ENCODE measurements at regions not wholly inside any gene's neighbourhood (a gene's known extent, or its start where the extent isn't known, plus 50 kb on each side); places are given as distances from the start of the nearest gene placed in this dataset.

DNA sequence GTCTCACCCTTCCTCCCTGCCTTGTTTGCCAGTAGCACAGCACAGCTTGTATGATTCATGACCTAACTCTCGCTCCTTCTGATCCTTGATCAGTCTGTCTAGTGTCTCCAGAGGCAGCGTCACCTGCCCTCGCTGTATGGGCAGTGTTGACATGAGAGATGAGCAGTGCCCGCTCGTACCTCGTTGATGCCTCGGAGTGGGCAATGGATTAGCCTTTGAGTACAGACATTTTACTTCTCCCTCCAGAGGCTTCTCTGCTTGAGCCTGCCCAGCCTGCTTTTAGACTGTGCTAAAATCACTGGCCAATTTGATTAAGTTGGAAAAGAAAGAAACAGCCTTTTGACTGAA lies 569.0 kb downstream of the NTRK3 start:
- TF ChIP-seq GATA3 (IDR thresholded peaks at IDR 0.05; ENCODE audit: low read depth, low read length) (no peak), GATA2 (IDR thresholded peaks at IDR 0.05; ENCODE audit: low read depth, low read length) (no peak)

DNA sequence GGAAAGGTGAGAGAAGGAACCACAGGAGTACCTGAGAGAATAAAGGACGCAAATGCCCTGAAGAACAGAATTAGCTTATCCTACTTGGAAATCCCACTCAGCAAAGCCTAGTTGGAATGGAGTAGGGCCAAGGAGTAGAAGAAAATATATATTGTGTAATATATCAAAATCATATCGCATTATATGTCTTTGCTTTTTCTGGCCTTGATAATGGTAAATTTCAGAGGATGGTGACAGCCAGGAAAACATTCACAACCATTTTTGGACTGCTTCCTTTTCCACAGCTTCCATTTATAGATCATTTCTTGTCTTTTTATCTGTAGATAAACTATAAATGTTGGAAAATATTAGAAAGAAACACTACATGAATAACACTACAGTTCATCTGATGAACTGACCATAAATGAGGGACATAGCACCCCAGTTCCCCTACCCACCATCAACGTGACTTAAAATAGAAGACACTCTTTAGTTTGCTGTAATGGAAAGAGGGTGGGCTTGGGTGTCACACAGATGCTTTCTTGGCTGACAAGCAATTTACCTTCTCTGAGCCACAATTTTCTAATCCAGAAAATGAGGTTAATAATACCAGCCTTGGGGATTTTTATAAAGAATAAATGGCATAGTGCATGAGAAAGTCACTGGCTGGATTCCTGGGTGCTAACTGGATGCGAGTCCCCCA lies 569.6 kb downstream of the NTRK3 start:
- no peak for TF ChIP-seq GATA2 (IDR thresholded peaks at IDR 0.05; ENCODE audit: low read depth, low read length)
- TF ChIP-seq GATA3 (IDR thresholded peaks at IDR 0.05; ENCODE audit: low read depth, low read length): no peak

DNA sequence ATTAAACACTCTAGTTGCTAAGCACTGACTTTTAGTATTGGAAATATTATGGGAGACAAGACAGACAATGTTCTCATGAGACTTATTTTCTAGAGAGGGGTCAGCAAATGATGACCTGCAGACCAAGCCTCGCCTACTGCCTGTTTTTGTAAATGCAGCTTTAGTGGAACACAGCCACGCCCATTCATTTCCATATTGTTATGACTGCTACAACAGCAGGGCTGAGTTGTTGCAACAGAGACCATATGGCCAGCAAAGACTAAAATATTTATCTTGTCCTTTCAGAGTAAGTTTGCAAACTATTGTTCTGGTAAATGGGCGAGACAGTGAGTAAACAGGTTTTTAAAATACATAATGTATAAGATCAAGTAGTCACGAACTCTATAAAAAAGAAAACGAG lies 570.2 kb downstream of the NTRK3 start:
- TF ChIP-seq GATA2 (IDR thresholded peaks at IDR 0.05; ENCODE audit: low read depth, low read length) (no peak), GATA3 (IDR thresholded peaks at IDR 0.05; ENCODE audit: low read depth, low read length) (no peak)

DNA sequence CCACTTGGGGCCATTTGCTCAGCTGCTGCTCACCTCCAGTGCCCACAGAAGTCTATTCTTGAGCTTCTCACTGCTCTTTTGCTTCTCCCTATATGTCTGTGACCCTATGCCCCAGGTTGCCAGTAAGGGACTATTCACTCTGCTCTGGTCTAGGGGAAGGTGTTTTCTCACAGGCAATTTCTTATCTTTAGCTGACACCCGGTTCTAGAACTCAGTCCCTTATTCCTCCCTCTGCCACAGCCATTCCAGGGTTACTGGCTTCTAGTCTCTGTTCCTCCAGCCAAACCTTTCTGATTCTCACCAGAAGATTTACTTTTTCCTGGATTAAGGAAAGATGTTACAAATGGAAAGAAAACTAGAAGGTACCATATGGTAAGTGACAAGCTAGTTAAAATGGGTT lies 574.0 kb downstream of the NTRK3 start:
- TF ChIP-seq GATA3 (IDR thresholded peaks at IDR 0.05; ENCODE audit: low read depth, low read length) (no peak), GATA2 (IDR thresholded peaks at IDR 0.05; ENCODE audit: low read depth, low read length) (no peak)

DNA sequence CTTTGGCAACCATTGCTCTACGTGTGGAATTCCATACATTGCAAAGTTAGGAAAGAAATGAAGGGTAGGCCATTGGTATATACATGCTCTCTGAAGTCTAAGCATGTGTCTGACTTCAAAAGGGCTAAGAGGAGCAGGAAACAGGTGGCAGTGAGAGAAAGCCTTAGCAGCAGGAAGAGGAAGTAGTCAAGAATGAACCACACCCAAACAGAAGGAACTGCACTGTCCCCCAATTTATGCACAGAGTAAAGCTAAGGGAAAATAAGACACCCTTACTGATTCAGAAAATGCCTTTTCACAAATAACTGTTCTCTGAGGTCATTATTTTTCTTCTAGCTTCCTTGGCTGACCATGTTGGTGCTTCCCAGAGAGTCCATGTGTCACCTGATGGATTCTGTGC lies 575.4 kb downstream of the NTRK3 start:
- TF ChIP-seq GATA2 (IDR thresholded peaks at IDR 0.05; ENCODE audit: low read depth, low read length): no peak
- no peak for TF ChIP-seq GATA3 (IDR thresholded peaks at IDR 0.05; ENCODE audit: low read depth, low read length)

DNA sequence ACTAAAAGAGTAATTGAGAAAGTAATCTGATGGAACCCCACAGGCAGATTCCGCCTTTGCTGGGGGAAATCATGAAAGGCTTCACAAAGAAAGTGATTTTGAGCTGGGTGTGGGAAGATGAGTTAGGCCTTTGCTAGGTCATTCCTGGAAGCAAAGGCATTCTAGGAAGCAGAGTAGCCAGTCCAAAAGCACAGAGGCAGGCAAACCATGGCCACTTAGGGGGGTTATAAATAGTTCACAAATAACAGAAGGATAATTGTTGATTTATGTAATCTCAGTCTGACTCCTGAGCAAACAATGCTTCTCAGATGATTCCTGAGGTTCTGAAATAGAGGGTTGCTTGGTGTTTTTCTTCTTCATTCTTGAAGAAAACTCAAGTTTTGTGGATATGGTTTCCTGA lies 576.3 kb downstream of the NTRK3 start:
- TF ChIP-seq GATA3 (IDR thresholded peaks at IDR 0.05; ENCODE audit: low read depth, low read length) (no peak), GATA2 (IDR thresholded peaks at IDR 0.05; ENCODE audit: low read depth, low read length) (no peak)

DNA sequence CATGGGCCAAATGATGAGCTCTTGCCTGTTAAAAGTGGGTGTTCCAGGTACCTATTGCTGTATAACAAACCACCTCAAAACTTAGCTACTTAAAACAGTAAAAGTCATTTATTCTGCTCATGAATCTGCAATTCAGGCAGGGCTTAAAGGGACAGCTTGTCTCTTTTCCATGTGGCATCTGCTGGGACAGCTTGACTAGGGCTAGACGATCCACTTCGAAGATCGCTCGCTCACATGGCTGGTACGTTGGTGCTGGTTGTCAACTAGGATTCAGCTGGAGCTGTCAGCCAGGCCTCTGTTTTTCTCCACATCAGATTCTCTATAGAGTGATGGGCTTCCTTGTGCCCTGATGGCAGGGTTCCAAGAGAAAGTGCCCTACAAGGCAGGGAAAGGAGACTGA lies 581.3 kb downstream of the NTRK3 start:
- TF ChIP-seq GATA3 (IDR thresholded peaks at IDR 0.05; ENCODE audit: low read depth, low read length) (no peak), GATA2 (IDR thresholded peaks at IDR 0.05; ENCODE audit: low read depth, low read length) (no peak)

DNA sequence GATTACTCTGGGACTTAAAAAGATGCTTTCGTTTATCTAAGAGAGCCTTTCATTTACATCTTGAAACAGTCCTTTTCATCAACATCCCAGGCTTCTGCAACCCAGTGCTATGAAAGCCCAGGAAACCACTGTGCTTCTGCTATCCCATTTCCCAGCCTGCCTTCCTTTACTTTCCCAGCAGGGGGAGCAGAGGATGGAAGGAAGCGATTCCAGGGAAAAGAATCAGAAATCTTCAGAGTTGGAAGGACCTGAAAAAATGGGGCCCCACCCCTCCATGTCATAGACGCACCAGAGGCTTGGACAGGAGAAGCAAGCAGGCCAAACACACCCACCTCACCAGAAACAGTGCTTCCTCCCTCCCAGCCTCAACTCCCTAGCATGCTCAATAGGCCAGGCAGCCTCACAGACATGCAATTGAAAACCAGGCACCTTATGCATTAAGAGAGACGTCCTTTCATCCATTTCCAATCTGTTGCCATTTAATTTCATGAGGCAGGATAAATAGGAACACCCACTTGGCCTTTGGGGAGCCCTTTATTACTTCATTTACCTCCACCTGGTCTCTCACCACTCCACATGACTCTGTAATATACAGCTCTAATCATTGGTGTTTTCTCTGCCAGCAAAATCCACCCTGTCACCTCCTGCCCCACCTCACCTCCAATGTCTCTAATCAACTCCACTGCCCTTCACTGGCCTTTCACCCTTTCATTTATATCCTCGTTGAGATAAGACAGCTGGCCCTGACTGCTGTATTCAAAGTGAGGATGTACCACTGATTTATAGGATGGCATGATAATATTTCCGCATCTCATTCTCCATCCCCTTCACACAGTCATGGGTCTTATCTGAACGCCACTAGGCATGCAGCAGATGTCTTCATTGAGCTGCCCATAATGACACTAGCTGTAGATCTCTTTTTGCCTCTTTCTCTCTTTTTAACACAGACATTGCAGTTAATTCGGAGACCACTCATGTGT lies 583.9 kb downstream of the NTRK3 start:
- TF ChIP-seq GATA3 (IDR thresholded peaks at IDR 0.05; ENCODE audit: low read depth, low read length): no peak

DNA sequence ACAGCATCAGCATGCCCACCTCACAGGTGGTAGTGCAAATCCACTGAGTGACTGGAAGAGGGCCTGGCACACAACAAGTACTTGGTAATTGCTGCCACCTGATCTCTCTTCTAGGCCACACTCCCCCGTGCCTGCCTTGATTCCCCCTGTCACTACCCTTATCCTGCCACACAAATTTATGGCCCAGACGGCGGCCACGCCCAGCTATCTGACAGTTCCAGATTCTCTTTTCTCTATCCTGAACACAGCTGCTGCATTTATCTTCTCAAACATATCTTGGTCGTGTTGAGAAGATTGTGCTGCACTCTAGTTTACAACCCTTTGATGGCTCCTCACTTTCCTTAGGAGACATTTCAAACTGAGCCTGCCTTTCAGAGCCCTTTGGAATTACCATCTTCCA lies 585.2 kb downstream of the NTRK3 start:
- TF ChIP-seq GATA3 (IDR thresholded peaks at IDR 0.05; ENCODE audit: low read depth, low read length) (no peak), GATA2 (IDR thresholded peaks at IDR 0.05; ENCODE audit: low read depth, low read length) (no peak)

DNA sequence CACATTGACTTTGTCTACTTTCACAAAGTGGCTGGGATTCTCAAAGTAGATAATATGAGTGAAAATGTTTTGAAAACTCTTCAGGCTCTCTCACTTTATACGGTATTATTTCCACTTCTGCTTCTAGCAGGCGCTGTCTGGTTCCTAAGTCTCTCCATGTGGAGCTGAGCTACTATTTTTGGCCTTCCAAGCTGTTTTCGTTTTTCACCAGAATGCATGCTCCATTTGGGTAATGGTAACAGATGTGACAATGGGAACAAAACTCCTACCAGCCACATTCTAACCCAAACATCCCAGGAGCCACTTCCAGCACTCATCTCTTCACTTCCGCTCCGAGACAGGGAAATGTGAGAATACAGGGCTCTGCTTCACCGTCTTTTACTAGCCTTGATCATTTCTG lies 586.7 kb downstream of the NTRK3 start:
- no peak for TF ChIP-seq GATA2 (IDR thresholded peaks at IDR 0.05; ENCODE audit: low read depth, low read length)
- TF ChIP-seq GATA3 (IDR thresholded peaks at IDR 0.05; ENCODE audit: low read depth, low read length): no peak

DNA sequence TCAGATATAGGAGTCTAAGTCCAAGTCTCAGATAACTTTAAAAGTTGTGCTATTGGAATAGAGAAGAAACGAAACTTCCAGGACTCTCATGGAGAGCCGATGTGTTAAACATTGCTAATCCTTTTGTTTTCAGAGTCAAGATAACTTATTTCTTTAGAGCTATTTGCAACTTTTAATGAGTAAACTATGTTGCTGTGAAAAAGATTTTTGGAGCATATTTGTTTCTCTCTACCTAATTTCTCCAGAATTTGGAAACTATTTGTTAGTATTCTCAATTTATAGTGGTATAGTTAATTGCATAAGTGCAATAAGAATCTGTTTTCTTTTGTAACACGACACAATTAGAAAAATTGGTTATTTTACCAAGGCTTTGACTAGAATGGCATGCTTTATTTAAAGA lies 588.9 kb downstream of the NTRK3 start:
- no peak for TF ChIP-seq GATA3 (IDR thresholded peaks at IDR 0.05; ENCODE audit: low read depth, low read length)
- TF ChIP-seq GATA2 (IDR thresholded peaks at IDR 0.05; ENCODE audit: low read depth, low read length): no peak

DNA sequence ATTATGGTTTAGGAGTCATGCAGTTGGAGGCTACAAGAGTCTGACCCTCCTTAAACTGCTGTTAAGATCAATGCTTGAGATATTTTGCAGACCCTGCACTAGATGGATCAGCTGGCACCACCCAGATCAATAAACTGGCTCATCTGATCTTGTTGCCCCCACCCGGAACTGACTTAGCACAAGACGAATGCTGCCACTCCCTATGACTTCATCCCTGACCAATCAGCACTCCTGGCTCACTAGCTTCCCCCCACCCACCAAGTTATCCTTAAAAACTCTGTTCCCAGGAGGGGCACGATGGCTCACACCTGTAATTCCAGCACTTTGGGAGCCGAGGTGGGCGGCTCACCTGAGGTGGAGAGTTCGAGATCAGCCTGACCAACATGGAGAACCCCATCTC lies 594.0 kb downstream of the NTRK3 start:
- TF ChIP-seq GATA3 (IDR thresholded peaks at IDR 0.05; ENCODE audit: low read depth, low read length) (no peak), GATA2 (IDR thresholded peaks at IDR 0.05; ENCODE audit: low read depth, low read length) (no peak)

DNA sequence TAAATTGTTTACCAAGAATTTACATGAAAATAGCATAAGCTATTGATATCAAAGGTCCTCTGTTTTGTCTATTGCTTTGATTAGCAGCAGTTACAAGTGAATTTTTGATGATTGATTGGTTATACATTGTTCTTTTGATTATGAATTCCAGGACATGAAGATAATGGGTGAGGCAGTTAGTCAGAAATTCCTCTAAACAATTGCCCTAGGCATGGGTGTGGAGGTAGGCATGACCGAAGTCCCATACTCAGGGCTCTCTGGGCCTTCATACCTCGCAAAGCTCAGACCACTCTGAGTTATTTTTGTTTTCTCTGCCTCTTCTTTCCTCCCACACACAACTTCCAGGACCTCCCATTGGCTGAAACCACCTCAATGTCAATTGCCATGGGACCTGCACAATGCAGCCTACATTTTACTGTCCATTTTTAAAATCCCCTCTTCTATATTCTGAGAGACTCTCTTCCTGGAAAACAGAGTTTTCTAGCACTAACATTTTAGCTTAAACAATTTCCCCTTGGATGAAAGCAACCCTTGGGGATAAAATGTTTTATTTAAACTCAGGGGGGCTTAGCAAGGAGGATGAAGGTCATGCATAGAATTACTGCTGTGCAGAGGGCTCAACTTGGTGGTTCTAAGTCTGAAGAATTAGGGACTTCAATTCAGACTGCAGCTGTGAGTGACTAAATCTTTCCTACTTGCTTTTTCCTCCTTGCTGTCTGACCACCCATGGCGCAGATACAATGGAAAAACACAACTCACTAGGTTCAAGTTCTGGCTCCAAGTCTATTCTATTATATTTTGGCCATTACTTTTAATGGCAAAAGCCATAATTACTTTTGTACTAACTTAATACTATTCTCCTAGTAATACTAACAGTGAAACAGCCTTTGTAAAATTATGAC lies 594.8 kb downstream of the NTRK3 start:
- TF ChIP-seq GATA3 (IDR thresholded peaks at IDR 0.05; ENCODE audit: low read depth, low read length) (no peak), GATA2 (IDR thresholded peaks at IDR 0.05; ENCODE audit: low read depth, low read length) (no peak)

All from SH-SY5Y (cell line).